ENCODE measurements at regions not wholly inside any gene's neighbourhood (a gene's known extent, or its start where the extent isn't known, plus 50 kb on each side); places are given as distances from the start of the nearest gene placed in this dataset.

DNA sequence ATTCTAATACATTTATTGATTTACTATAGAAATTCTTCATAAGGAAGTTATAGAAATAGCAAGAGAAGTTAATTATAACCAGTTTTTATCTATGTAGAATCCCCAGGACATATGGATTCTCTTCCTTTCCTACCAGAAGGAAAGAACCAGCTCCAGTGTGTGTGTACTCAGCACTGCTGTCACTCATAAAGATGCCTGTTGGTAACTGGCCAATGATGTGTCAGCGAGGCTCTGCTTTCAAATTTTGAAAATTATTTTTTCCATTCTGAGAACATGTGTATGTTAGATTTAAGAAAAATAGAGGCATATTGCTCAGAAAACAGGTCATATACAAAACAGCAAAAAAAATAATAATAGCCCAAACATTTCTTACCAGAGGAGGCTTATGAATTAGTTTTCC, 814.8 kb upstream of the IGFBP7 start:
- CTCF ChIA-PET: no interaction called here
- no peak for DNase-seq (ENCODE audit: low spot score)
- POLR2A ChIA-PET (ENCODE audit: low non-redundant PET): no interaction called here
- no peak overlapping the region for H3K27ac ChIP-seq
- TF ChIP-seq CTCF (conservative IDR thresholded peaks at IDR 0.05; ENCODE audit: low read depth): no peak

DNA sequence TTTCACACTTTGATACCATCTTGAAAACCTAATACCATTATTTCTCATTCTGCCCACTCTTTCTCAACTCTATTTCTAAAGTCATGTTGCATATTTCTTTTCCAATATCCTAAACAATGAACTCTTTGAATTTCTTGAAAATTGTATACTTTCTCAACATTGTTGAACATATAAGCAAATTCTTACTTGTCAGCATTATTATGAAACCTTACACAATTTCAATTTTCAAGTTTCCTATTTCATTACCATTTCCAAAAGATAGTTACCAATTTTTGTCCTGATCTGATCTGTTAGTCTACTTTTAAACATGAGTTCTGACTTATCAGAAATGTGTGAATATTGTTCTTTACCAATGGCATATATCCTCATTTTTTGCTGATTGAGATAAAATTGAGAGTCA, 806.3 kb upstream of the IGFBP7 start:
- H3K27ac ChIP-seq: no peak overlapping the region
- POLR2A ChIA-PET (ENCODE audit: low non-redundant PET): no interaction called here
- CTCF ChIA-PET: no interaction called here
- no peak for DNase-seq (ENCODE audit: low spot score)
- TF ChIP-seq CTCF (conservative IDR thresholded peaks at IDR 0.05; ENCODE audit: low read depth): no peak

DNA sequence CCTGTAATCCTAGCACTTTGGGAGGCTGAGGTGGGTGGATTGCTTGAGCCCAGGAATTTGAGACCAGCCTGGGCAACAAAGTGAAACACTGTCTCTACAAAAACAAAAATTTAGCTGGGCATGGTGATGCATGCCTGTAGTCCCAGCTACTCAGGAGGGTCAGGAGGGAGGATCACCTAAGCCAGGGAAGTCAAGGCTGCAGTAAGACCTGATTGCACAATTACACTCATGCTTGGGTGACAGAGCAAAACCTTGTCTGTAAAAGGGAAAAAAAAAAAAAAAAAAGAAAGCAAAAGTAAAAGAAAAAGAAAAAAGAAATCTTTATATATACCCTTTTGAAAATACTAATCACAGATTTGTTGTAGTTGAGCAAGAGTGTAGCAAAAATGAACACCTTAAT, 801.0 kb upstream of the IGFBP7 start:
- TF ChIP-seq CTCF (conservative IDR thresholded peaks at IDR 0.05; ENCODE audit: low read depth): no peak
- DNase-seq (ENCODE audit: low spot score): no peak
- POLR2A ChIA-PET (ENCODE audit: low non-redundant PET): no interaction called here
- no peak overlapping the region for H3K27ac ChIP-seq
- CTCF ChIA-PET: no interaction called here

DNA sequence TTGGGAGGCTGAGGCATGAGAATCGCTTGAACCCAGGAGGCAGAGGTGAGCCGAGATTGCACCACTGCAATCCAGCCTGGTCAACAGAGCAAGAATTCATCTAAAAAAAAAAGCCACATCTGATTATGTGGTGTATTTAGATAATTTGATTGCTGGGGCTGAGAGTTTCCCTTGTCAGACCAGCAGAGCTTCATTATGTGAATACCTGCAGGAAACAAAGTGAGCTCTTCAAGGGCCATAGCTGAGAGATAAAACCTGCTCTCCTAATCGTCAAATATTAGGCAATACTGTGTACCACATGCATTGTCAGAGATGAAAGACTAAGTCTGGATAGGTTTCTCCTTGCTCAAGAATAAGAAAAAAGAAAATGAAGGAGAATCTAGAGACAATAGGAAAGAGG, 800.0 kb upstream of the IGFBP7 start:
- ChIA-PET CTCF (no interaction called here), POLR2A (ENCODE audit: low non-redundant PET) (no interaction called here)
- H3K27ac ChIP-seq: no peak overlapping the region
- DNase-seq (ENCODE audit: low spot score): no peak
- TF ChIP-seq CTCF (conservative IDR thresholded peaks at IDR 0.05; ENCODE audit: low read depth): no peak

GRCh38 chr4:57905965-57906364, 795.8 kb upstream of the IGFBP7 start:
- POLR2A ChIA-PET (ENCODE audit: low non-redundant PET): no interaction called here
- DNase-seq (ENCODE audit: low spot score): peak; percentile 4
- H3K27ac ChIP-seq: no peak overlapping the region
- TF ChIP-seq CTCF (conservative IDR thresholded peaks at IDR 0.05; ENCODE audit: low read depth): no peak
- CTCF ChIA-PET: interaction anchor here (0.6 kb wide), 1 partner anchor 278 kb away, joined by 9 read pairs; no protein-coding TSS in a partner anchor

DNA sequence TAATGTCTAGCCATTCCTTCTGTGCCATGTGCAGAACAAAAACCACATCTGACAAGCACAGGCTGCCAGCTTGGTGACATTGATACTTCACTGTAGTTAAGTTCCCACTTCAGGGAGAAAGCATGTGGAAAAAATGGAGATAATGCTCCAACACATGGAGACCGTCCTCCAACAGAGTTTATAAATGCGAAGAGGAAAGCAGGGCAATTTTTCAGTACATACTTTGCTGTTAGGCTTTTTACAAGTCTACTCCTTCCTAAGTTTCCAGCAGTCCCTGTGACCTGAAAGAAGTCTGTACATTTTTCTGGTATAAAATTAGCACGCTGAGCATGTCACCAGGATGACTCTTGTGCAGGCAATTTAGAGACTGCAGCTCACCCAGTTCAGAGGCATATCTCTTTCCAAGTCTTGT, 766.9 kb upstream of the IGFBP7 start:
- no peak for DNase-seq (ENCODE audit: low spot score)
- no peak for TF ChIP-seq CTCF (conservative IDR thresholded peaks at IDR 0.05; ENCODE audit: low read depth)
- no peak overlapping the region for H3K27ac ChIP-seq
- ChIA-PET POLR2A (ENCODE audit: low non-redundant PET) (no interaction called here), CTCF (no interaction called here)

GRCh38 chr4:57875829-57876392, 765.7 kb upstream of the IGFBP7 start:
- no peak for DNase-seq (ENCODE audit: low spot score)
- no peak for TF ChIP-seq CTCF (conservative IDR thresholded peaks at IDR 0.05; ENCODE audit: low read depth)
- POLR2A ChIA-PET (ENCODE audit: low non-redundant PET): no interaction called here
- CTCF ChIA-PET: no interaction called here
- H3K27ac ChIP-seq: no peak overlapping the region

All from RWPE1 (cell line).